PC-9 (cell line): ENCODE measurements at regions not wholly inside any gene's neighbourhood (a gene's known extent, or its start where the extent isn't known, plus 50 kb on each side); places are given as distances from the start of the nearest gene placed in this dataset.

ENCODE experiments used
- BruUV-seq: library from RNA; stranded (reverse); fragments of 400-500 nt; replicated peaks from 2 replicates; lab custom pipeline; 2021; lab: Mats Ljungman, UMichigan
- CTCF ChIA-PET: fragments of 300-600 bp; sonication (Branson Sonifier 250); formaldehyde crosslinking; loops from one replicate; lab custom pipeline; 2022; ENCODE audit warnings: antibody characterized with exemption; lab: Charles Lee
- POLR2A ChIA-PET: fragments of 300-600 bp; sonication (Branson Sonifier 250); formaldehyde crosslinking; loops from one replicate; lab custom pipeline; 2022; ENCODE audit warnings: antibody characterized with exemption; ENCODE audit not compliant: unreplicated experiment; lab: Charles Lee
- DNase-seq, 2 experiments: peaks; one replicate each; pipeline versions ENCODE4 v3.0.0 to v3.0.0-alpha.2; 2015 to 2022; ENCODE audit warnings: mixed read lengths in 1 of 2
- H2AFZ ChIP-seq: fragments of 200-600 bp; sonication (generic); 2 replicates; pipeline ENCODE4 v1.8.1; 2017; ENCODE audit warnings: antibody characterized with exemption
- H3F3A ChIP-seq: fragments of 200-600 bp; sonication (generic); 2 replicates; pipeline ENCODE4 v1.8.1; 2017; ENCODE audit warnings: antibody characterized with exemption, mild to moderate bottlenecking, low read depth; ENCODE audit not compliant: insufficient read depth
- H3K27ac ChIP-seq: fragments of 200-600 bp; sonication (generic); 2 replicates; pipeline ENCODE4 v1.6.1; 2016; ENCODE audit warnings: mixed run types
- H3K27me3 ChIP-seq: fragments of 200-600 bp; sonication (generic); 2 replicates; pipeline ENCODE4 v1.6.1; 2016; ENCODE audit warnings: low read depth, mixed run types; ENCODE audit not compliant: insufficient read depth
- H3K36me3 ChIP-seq: fragments of 200-600 bp; sonication (generic); 2 replicates; pipeline ENCODE4 v1.6.1; 2016; ENCODE audit warnings: low read depth, mixed run types
- H3K4me1 ChIP-seq: fragments of 200-600 bp; sonication (generic); replicated peaks from 2 replicates; pipeline ENCODE4 v1.6.1; 2016; ENCODE audit warnings: mixed run types; ENCODE audit not compliant: insufficient read depth
- H3K4me2 ChIP-seq: fragments of 200-600 bp; sonication (generic); 2 replicates; pipeline ENCODE4 v1.6.1; 2017; ENCODE audit warnings: mixed run types
- H3K4me3 ChIP-seq: fragments of 200-600 bp; sonication (generic); 2 replicates; pipeline ENCODE4 v1.6.1; 2016; ENCODE audit warnings: mixed run types
- H3K79me2 ChIP-seq: fragments of 200-600 bp; sonication (generic); 2 replicates; pipeline ENCODE4 v1.6.1; 2017; ENCODE audit warnings: low read depth, mixed run types
- H3K9me2 ChIP-seq: fragments of 200-600 bp; sonication (generic); 2 replicates; pipeline ENCODE4 v1.8.1; 2017; ENCODE audit warnings: mild to moderate bottlenecking; ENCODE audit not compliant: insufficient read depth
- H3K9me3 ChIP-seq: fragments of 200-600 bp; sonication (generic); 2 replicates; pipeline ENCODE4 v1.8.1; 2016; ENCODE audit warnings: low read depth; ENCODE audit not compliant: insufficient read depth
- H4K20me1 ChIP-seq: fragments of 200-600 bp; sonication (generic); 2 replicates; pipeline ENCODE4 v1.8.1; 2017; ENCODE audit not compliant: insufficient read depth
- CTCF ChIP-seq: fragments of 200-600 bp; sonication (generic); conservative IDR thresholded peaks from 2 replicates; pipeline ENCODE4 v1.6.1; 2017; ENCODE audit warnings: mixed run types, antibody characterized with exemption, mild to moderate bottlenecking, moderate library complexity
- EZH2 ChIP-seq: fragments of 200-600 bp; sonication (generic); IDR thresholded peaks from 2 replicates; pipeline ENCODE4 v1.8.0; 2017; ENCODE audit warnings: antibody characterized with exemption, low read depth
- intact Hi-C: fragments of 100-400 bp; cut with micrococcal nuclease; formaldehyde crosslinking; loops from one replicate; pipeline ENCODE4 v1.10.0; 2022; ENCODE audit not compliant: unreplicated experiment

- H3K36me3 ChIP-seq, result no peaks in the 10 kb centered on the region
- no peak overlapping the region for H3K27ac ChIP-seq
- H2AFZ ChIP-seq, result no peak overlapping the region
- POLR2A ChIA-PET, result interaction anchor here (0.6 kb wide), 1 partner anchor 360 kb away, joined by 3 read pairs; no protein-coding TSS in a partner anchor
- TF ChIP-seq CTCF (no peak), EZH2 (no peak)
- H4K20me1 ChIP-seq, result no peaks in the 10 kb centered on the region
- H3K9me3 ChIP-seq, result no peaks in the 10 kb centered on the region
- CTCF ChIA-PET, result no interaction called here
- no peak overlapping the region for H3K4me3 ChIP-seq
- H3K9me2 ChIP-seq, result no peaks in the 10 kb centered on the region
- no TSS peak for BruUV-seq
- no peak overlapping the region for H3K4me2 ChIP-seq
- intact Hi-C loops, result no loop called here
- no peaks in the 10 kb centered on the region for H3K4me1 ChIP-seq
- H3K79me2 ChIP-seq, result no peaks in the 10 kb centered on the region
- H3F3A ChIP-seq, result no peaks in the 10 kb centered on the region
- no peaks in the 10 kb centered on the region for H3K27me3 ChIP-seq
- DNase-seq, result no peak
Observed at GRCh38 chrX:104488811-104489210, 77.2 kb upstream of the IL1RAPL2 start.

DNA sequence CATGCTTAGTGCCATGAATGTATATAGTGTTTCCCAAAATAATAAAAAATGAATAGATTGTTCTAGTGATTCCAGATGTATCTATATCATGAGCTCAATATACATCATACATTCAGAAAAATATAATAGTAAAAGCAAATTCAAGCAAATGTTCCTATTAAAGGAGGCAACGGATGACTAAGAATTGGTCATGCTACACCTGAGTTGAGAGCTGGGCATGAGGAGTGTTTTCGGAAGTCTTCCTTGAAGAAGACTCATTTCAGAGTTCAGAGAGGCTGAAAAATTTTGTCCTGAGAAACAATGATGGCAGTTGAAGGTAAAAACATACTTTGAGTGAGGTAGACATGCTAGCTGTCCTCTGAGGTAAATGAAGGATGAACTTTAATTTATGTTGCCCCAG, 79.3 kb upstream of the IL1RAPL2 start:
- ChIA-PET CTCF (no interaction called here), POLR2A (no interaction called here)
- no peak overlapping the region for H2AFZ ChIP-seq
- H3K9me3 ChIP-seq, result no peaks in the 10 kb centered on the region
- no peaks in the 10 kb centered on the region for H3K9me2 ChIP-seq
- H3K36me3 ChIP-seq, result no peaks in the 10 kb centered on the region
- DNase-seq, result no peak
- no peaks in the 10 kb centered on the region for H3K4me1 ChIP-seq
- no peak overlapping the region for H3K27ac ChIP-seq
- BruUV-seq, result no TSS peak
- no peaks in the 10 kb centered on the region for H3F3A ChIP-seq
- TF ChIP-seq CTCF (no peak), EZH2 (no peak)
- no peaks in the 10 kb centered on the region for H3K27me3 ChIP-seq
- no peak overlapping the region for H3K4me3 ChIP-seq
- intact Hi-C loops, result no loop called here
- no peaks in the 10 kb centered on the region for H4K20me1 ChIP-seq
- H3K4me2 ChIP-seq, result no peak overlapping the region
- no peaks in the 10 kb centered on the region for H3K79me2 ChIP-seq

- no peak for DNase-seq
- Histone ChIP-seq H3K36me3 (no peaks in the 10 kb centered on the region), H3K27me3 (no peaks in the 10 kb centered on the region), H3K9me3 (no peaks in the 10 kb centered on the region), H2AFZ (no peak overlapping the region), H4K20me1 (no peaks in the 10 kb centered on the region), H3F3A (no peaks in the 10 kb centered on the region), H3K27ac (no peak overlapping the region), H3K4me1 (no peaks in the 10 kb centered on the region), H3K79me2 (no peaks in the 10 kb centered on the region), H3K9me2 (no peaks in the 10 kb centered on the region), H3K4me2 (no peak overlapping the region), H3K4me3 (no peak overlapping the region)
- CTCF ChIA-PET, result no interaction called here
- 0 out of 2 replicates have a peak, but pooled peaks have one; percentile 23 for TF ChIP-seq CTCF
- TF ChIP-seq EZH2, result no peak
- POLR2A ChIA-PET, result no interaction called here
- intact Hi-C loops, result no loop called here
- BruUV-seq, result no TSS peak
Observed at GRCh38 chrX:104482757-104483156, 83.2 kb upstream of the IL1RAPL2 start.
